ENCODE measurements at regions not wholly inside any gene's neighbourhood (a gene's known extent, or its start where the extent isn't known, plus 50 kb on each side); places are given as distances from the start of the nearest gene placed in this dataset.

DNA sequence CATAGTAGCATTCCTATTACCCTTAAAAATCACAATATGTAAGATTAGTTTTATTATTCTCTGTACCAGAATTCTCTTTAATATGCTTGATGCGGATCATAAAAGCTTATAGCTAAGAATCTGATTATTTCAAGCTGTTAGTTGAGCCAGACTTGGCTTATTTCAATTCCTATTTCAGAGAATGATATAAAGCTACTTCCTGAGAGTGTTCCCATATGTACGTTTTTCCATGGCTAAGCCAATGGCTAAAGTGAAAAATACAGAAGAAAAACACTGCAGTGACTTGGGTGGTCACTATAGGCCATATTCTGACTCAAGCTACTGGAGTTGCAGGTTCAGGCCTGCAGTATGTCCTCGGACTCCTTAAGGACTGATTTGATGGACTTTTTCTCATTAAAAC, 97.9 kb upstream of the EEF1E1 start:
- TF ChIP-seq, protein P1, sequence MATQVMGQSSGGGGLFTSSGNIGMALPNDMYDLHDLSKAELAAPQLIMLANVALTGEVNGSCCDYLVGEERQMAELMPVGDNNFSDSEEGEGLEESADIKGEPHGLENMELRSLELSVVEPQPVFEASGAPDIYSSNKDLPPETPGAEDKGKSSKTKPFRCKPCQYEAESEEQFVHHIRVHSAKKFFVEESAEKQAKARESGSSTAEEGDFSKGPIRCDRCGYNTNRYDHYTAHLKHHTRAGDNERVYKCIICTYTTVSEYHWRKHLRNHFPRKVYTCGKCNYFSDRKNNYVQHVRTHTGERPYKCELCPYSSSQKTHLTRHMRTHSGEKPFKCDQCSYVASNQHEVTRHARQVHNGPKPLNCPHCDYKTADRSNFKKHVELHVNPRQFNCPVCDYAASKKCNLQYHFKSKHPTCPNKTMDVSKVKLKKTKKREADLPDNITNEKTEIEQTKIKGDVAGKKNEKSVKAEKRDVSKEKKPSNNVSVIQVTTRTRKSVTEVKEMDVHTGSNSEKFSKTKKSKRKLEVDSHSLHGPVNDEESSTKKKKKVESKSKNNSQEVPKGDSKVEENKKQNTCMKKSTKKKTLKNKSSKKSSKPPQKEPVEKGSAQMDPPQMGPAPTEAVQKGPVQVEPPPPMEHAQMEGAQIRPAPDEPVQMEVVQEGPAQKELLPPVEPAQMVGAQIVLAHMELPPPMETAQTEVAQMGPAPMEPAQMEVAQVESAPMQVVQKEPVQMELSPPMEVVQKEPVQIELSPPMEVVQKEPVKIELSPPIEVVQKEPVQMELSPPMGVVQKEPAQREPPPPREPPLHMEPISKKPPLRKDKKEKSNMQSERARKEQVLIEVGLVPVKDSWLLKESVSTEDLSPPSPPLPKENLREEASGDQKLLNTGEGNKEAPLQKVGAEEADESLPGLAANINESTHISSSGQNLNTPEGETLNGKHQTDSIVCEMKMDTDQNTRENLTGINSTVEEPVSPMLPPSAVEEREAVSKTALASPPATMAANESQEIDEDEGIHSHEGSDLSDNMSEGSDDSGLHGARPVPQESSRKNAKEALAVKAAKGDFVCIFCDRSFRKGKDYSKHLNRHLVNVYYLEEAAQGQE (IDR thresholded peaks at IDR 0.05; ENCODE audit: insufficient read depth in 1 of 2, low read depth in 2 of 2, low read length in 2 of 2): no peak
- TF ChIP-seq TAF1 (IDR thresholded peaks at IDR 0.05; ENCODE audit: borderline replicate concordance, insufficient read depth, low read length) (no peak), POLR2AphosphoS5 (IDR thresholded peaks at IDR 0.05; ENCODE audit: low read depth, low read length) (no peak)

Measured in PFSK-1 (cell line).